GM18868 (cell line): ENCODE measurements at regions not wholly inside any gene's neighbourhood (a gene's known extent, or its start where the extent isn't known, plus 50 kb on each side); places are given as distances from the start of the nearest gene placed in this dataset.

Experiments
- ATAC-seq: cut with Tn5 transposase; IDR thresholded peaks from one replicate; pipeline ENCODE4 v1.9.1; 2021; ENCODE audit warnings: mild to moderate bottlenecking, moderate library complexity; ENCODE audit not compliant: unreplicated experiment

GRCh38 chr12:24724814-24725213, 224.1 kb downstream of the BCAT1 start:
- no peak for ATAC-seq

- no peak for ATAC-seq
These were observed 225.1 kb downstream of the BCAT1 start for GRCh38 chr12:24723759-24724158.

GRCh38 chr12:24721191-24721590, 227.7 kb downstream of the BCAT1 start:
- no peak for ATAC-seq

- ATAC-seq, result peak; percentile 99
These were observed 229.6 kb downstream of the BCAT1 start for GRCh38 chr12:24719293-24719721.

GRCh38 chr12:24718617-24719016, 230.3 kb downstream of the BCAT1 start:
- no peak for ATAC-seq

- no peak for ATAC-seq
These were observed 234.7 kb downstream of the BCAT1 start for GRCh38 chr12:24714237-24714636.

GRCh38 chr12:24711056-24712008, 237.6 kb downstream of the BCAT1 start:
- no peak for ATAC-seq

GRCh38 chr12:24709216-24709615, 239.7 kb downstream of the BCAT1 start:
- ATAC-seq, result no peak

GRCh38 chr12:24708718-24709117, 240.2 kb downstream of the BCAT1 start:
- ATAC-seq, result no peak

GRCh38 chr12:24708043-24708442, 240.9 kb downstream of the BCAT1 start:
- ATAC-seq, result no peak

- no peak for ATAC-seq
These were observed 241.6 kb downstream of the BCAT1 start for GRCh38 chr12:24707334-24707733.

- ATAC-seq, result peak; percentile 99
These were observed 243.1 kb downstream of the BCAT1 start for GRCh38 chr12:24705741-24706358.

- ATAC-seq, result no peak
These were observed 243.7 kb downstream of the BCAT1 start for GRCh38 chr12:24705216-24705615.

GRCh38 chr12:24701343-24701742, 247.6 kb downstream of the BCAT1 start:
- ATAC-seq, result no peak

- ATAC-seq, result no peak
These were observed 249.9 kb downstream of the BCAT1 start for GRCh38 chr12:24698972-24699371.

GRCh38 chr12:24697769-24698168, 251.1 kb downstream of the BCAT1 start:
- peak; percentile 57 for ATAC-seq

- ATAC-seq, result no peak
These were observed 251.6 kb downstream of the BCAT1 start for GRCh38 chr12:24697295-24697694.

- no peak for ATAC-seq
These were observed 252.1 kb downstream of the BCAT1 start for GRCh38 chr12:24696800-24697199.

- ATAC-seq, result no peak
These were observed 253.1 kb downstream of the BCAT1 start for GRCh38 chr12:24695657-24696329.

- ATAC-seq, result no peak
These were observed 253.8 kb downstream of the BCAT1 start for GRCh38 chr12:24695103-24695502.

- no peak for ATAC-seq
These were observed 260.3 kb downstream of the BCAT1 start for GRCh38 chr12:24688601-24689000.

- no peak for ATAC-seq
These were observed 267.3 kb downstream of the BCAT1 start for GRCh38 chr12:24681570-24681969.
